ENCODE measurements at regions not wholly inside any gene's neighbourhood (a gene's known extent, or its start where the extent isn't known, plus 50 kb on each side); places are given as distances from the start of the nearest gene placed in this dataset.

DNA sequence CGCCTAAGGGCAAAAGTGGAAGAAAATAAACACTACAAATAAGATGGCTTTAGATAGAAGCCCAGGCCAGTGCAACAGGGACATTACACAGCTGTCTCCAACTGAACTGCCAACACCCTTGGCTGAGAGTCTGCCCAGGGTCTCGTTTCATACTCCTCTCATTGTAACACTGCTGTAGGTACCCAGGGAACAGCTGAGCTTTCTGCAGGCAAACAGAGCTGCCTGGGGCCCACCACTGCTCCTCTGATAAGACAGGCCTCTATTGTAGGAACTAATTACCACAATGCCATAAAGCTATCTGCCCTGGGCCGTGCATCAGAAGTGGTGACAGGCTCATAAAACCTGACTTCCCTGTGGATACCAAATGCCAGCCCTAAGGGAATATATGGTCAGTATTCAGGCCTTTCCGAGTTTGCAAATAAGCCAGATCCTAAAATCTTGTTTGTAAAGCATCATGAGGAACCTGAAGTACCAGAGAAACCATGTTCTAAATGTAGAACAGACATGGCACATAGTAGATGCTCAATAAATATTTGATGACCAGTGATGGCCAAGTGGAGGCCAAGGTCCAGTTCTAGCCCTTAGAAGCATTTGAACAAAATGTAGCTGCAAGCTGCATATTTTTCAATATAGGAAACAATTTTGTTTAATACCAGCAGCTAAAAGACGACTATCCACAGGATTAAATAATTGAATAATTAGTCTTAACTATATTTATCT lies 84.3 kb upstream of the NEO1 start:
- TF ChIP-seq SUZ12 (IDR thresholded peaks at IDR 0.05) = no peak
- 0 out of 2 replicates have a peak, but pooled peaks have one; percentile 19 for TF ChIP-seq CTBP1 (IDR thresholded peaks at IDR 0.05; ENCODE audit: borderline replicate concordance)
- TF ChIP-seq, protein P1, sequence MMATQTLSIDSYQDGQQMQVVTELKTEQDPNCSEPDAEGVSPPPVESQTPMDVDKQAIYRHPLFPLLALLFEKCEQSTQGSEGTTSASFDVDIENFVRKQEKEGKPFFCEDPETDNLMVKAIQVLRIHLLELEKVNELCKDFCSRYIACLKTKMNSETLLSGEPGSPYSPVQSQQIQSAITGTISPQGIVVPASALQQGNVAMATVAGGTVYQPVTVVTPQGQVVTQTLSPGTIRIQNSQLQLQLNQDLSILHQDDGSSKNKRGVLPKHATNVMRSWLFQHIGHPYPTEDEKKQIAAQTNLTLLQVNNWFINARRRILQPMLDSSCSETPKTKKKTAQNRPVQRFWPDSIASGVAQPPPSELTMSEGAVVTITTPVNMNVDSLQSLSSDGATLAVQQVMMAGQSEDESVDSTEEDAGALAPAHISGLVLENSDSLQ (IDR thresholded peaks at IDR 0.05) = 0 out of 2 replicates have a peak, but pooled peaks have one; percentile 13
- TF ChIP-seq ELF4 (IDR thresholded peaks at IDR 0.05) = no peak
- TF ChIP-seq LEF1 (IDR thresholded peaks at IDR 0.05; ENCODE audit: borderline replicate concordance) = no peak
- no peak for TF ChIP-seq TARDBP (IDR thresholded peaks at IDR 0.05)
- ChIA-PET CTCF (interaction anchor here (0.8 kb wide), 1 partner anchor 85 kb away, joined by 3 read pairs; no protein-coding TSS in a partner anchor), POLR2A (no interaction called here)
- DNase-seq (ENCODE audit: extremely low spot score) = peak; percentile 58

DNA sequence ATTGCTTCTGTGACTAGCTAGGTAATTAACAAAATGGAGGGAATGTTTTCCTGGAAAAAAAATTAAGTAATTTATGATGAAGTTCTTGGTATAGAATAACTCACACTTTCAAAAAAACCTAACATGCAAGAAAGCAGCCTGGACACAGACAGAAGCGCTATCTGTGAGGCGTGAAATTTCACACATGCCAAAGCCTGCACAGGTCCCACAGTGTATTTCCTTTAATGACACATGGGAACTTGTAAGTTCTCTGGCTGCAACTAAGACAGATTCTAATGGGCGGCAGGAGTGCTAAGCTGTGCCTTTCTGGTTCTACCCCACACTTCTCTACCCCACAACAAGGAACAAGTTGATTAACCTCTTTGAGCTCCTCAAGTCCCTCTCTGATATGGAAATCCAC lies 84.9 kb upstream of the NEO1 start:
- TF ChIP-seq L3MBTL2 (conservative IDR thresholded peaks at IDR 0.05) (peak; percentile 68), FOXK2 (IDR thresholded peaks at IDR 0.05) (no peak)
- CTCF ChIA-PET = interaction anchor here (0.8 kb wide), 1 partner anchor 86 kb away, joined by 3 read pairs; no protein-coding TSS in a partner anchor
- POLR2A ChIA-PET = no interaction called here
- peak; percentile 10 for DNase-seq (ENCODE audit: extremely low spot score)

DNA sequence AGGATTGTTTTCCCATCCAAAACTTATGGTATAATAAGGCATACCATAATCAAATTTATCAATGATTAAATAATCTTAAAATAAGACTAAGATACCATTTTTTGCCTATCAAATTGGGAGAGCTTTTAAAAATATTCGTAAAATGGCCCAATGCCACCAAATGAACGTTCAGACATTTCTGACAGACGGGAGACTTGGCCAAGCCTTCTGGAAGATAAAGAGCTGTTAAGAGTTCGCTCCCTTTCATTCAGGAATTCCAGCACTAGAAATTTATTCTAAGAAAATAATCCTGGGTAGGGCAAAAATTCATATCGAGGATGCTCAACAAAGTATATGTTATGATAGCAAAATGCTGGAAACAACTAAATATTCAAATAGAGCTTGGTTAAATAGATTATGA lies 85.6 kb upstream of the NEO1 start:
- ChIA-PET POLR2A (no interaction called here), CTCF (no interaction called here)
- no peak for TF ChIP-seq ELF4 (IDR thresholded peaks at IDR 0.05)
- TF ChIP-seq FOXK2 (IDR thresholded peaks at IDR 0.05) = no peak
- no peak for TF ChIP-seq CTBP1 (IDR thresholded peaks at IDR 0.05; ENCODE audit: borderline replicate concordance)
- no peak for TF ChIP-seq NFRKB (IDR thresholded peaks at IDR 0.05)
- TF ChIP-seq, protein P1 (IDR thresholded peaks at IDR 0.05) = no peak
- no peak for TF ChIP-seq BHLHE40 (IDR thresholded peaks at IDR 0.05; ENCODE audit: borderline replicate concordance)
- no peak for TF ChIP-seq FOXM1 (IDR thresholded peaks at IDR 0.05; ENCODE audit: borderline replicate concordance)
- TF ChIP-seq SP1 (IDR thresholded peaks at IDR 0.05) = no peak
- no peak for TF ChIP-seq TARDBP (IDR thresholded peaks at IDR 0.05)
- TF ChIP-seq ZNF384 (IDR thresholded peaks at IDR 0.05) = no peak
- no peak for TF ChIP-seq LEF1 (IDR thresholded peaks at IDR 0.05; ENCODE audit: borderline replicate concordance)
- no peak for TF ChIP-seq SUZ12 (IDR thresholded peaks at IDR 0.05)
- no peak for TF ChIP-seq FOXA1 (IDR thresholded peaks at IDR 0.05)
- no peak for TF ChIP-seq ARNT (IDR thresholded peaks at IDR 0.05)
- no peak for TF ChIP-seq HDGF (IDR thresholded peaks at IDR 0.05; ENCODE audit: borderline replicate concordance)
- no peak for TF ChIP-seq L3MBTL2 (conservative IDR thresholded peaks at IDR 0.05)
- no peak for DNase-seq (ENCODE audit: extremely low spot score)

DNA sequence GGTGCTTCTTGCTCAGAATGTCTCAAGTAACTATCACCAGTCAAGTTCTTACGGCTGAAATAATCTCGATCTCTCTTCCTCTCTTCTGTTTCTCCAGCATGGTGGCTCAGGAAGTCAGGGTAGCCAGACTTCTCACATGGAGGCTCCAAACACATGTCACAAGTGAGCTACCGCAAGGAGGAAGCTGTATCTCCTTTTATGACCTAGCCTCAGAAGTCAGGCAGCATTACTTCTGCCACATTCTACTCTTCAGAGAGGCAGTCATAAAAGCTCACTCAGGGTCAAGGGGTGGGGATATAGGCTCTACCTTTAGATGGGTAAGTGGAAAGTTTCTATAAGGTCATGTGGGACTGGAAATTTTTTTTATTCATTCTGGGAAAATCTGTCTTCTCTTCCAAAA lies 86.6 kb upstream of the NEO1 start:
- CTCF ChIA-PET = no interaction called here
- DNase-seq (ENCODE audit: extremely low spot score) = no peak
- no peak for TF ChIP-seq HDGF (IDR thresholded peaks at IDR 0.05; ENCODE audit: borderline replicate concordance)
- no peak for TF ChIP-seq FOXK2 (IDR thresholded peaks at IDR 0.05)
- no peak for TF ChIP-seq SP1 (IDR thresholded peaks at IDR 0.05)
- no peak for TF ChIP-seq L3MBTL2 (conservative IDR thresholded peaks at IDR 0.05)
- TF ChIP-seq ARNT (IDR thresholded peaks at IDR 0.05) = no peak
- TF ChIP-seq ELF4 (IDR thresholded peaks at IDR 0.05) = no peak
- no peak for TF ChIP-seq BHLHE40 (IDR thresholded peaks at IDR 0.05; ENCODE audit: borderline replicate concordance)
- no peak for TF ChIP-seq ZNF384 (IDR thresholded peaks at IDR 0.05)
- TF ChIP-seq TARDBP (IDR thresholded peaks at IDR 0.05) = no peak
- TF ChIP-seq FOXM1 (IDR thresholded peaks at IDR 0.05; ENCODE audit: borderline replicate concordance) = no peak
- TF ChIP-seq CTBP1 (IDR thresholded peaks at IDR 0.05; ENCODE audit: borderline replicate concordance) = no peak
- no peak for TF ChIP-seq LEF1 (IDR thresholded peaks at IDR 0.05; ENCODE audit: borderline replicate concordance)
- TF ChIP-seq, protein P1 (IDR thresholded peaks at IDR 0.05) = no peak
- no peak for TF ChIP-seq SUZ12 (IDR thresholded peaks at IDR 0.05)
- POLR2A ChIA-PET = no interaction called here

DNA sequence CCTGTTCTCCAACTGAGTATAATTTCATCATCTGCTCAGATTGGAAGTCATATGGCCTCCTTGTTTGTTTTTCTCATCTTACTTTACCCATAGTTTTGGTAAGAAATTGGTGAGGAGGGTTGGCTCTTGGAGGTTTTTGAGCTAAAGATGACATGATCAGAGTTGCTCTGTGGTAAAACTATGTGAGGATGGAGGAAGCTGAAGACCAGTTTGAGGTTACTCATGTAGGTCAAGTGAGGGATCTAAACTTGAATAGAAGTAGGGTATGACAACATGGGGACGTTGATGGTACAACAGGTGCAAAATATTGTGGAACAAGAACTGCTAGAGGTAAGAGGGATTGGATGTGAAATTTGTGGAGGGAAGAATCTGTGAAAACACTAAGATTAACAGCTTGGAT lies 87.7 kb upstream of the NEO1 start:
- CTCF ChIA-PET = interaction anchor here (0.7 to 0.9 kb wide), 2 partner anchors 10 to 43 kb away, joined by 3 read pairs; no protein-coding TSS in a partner anchor
- no peak for TF ChIP-seq L3MBTL2 (conservative IDR thresholded peaks at IDR 0.05)
- TF ChIP-seq, protein P1 (IDR thresholded peaks at IDR 0.05) = no peak
- TF ChIP-seq ZNF384 (IDR thresholded peaks at IDR 0.05) = no peak
- TF ChIP-seq ELF4 (IDR thresholded peaks at IDR 0.05) = no peak
- POLR2A ChIA-PET = no interaction called here
- no peak for DNase-seq (ENCODE audit: extremely low spot score)

DNA sequence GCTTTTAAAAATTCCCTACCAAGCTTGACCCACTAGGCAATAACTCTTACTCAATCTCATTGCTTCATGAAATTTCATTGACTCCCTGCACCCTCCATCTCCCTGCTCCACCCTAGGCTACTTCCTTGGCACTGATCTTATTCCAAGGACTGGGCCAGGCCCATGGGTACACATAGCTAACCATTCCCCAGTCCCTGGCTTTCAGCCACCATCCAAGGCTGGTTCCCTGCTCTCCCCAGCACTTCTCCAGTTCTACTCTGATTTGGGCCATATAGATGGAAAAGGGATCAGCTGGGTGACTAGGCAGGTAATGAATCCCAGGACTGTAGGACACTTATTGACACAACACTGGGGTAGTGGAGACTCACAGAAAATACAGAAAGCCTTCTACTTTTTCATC lies 88.1 kb upstream of the NEO1 start:
- DNase-seq (ENCODE audit: extremely low spot score) = no peak
- ChIA-PET POLR2A (no interaction called here), CTCF (interaction anchor here (0.7 to 0.9 kb wide), 2 partner anchors 10 to 43 kb away, joined by 3 read pairs; no protein-coding TSS in a partner anchor)
- TF ChIP-seq HDGF (IDR thresholded peaks at IDR 0.05; ENCODE audit: borderline replicate concordance) (no peak), ELF4 (IDR thresholded peaks at IDR 0.05) (no peak), CTBP1 (IDR thresholded peaks at IDR 0.05; ENCODE audit: borderline replicate concordance) (no peak), TARDBP (IDR thresholded peaks at IDR 0.05) (no peak), SUZ12 (IDR thresholded peaks at IDR 0.05) (no peak), FOXM1 (IDR thresholded peaks at IDR 0.05; ENCODE audit: borderline replicate concordance) (no peak), ARNT (IDR thresholded peaks at IDR 0.05) (no peak), SP1 (IDR thresholded peaks at IDR 0.05) (no peak), ZNF384 (IDR thresholded peaks at IDR 0.05) (no peak), NFRKB (IDR thresholded peaks at IDR 0.05) (no peak)

Data from HEK293T (cell line).